T-helper 17 cell (primary cell): ENCODE measurements at regions not wholly inside any gene's neighbourhood (a gene's known extent, or its start where the extent isn't known, plus 50 kb on each side); places are given as distances from the start of the nearest gene placed in this dataset.
"Not testable (repeated sequence)": the region's sequence is repeated elsewhere in the genome, so short reads cannot be mapped to it uniquely, and the experiment has no call there.

Source experiments
- ATAC-seq: fragments of 150-1000 bp; cut with Tn5 transposase; 2 replicates; pipeline ENCODE4 v1.10.0; 2021; ENCODE audit warnings: mild to moderate bottlenecking, moderate library complexity
- DNase-seq, 3 donors: peaks; one replicate each; pipeline versions ENCODE4 v3.0.0 to v3.0.0-alpha.2; 2020 to 2021
- H3K9me3 ChIP-seq: one replicate; pipeline ENCODE4 v1.7.0; 2013; ENCODE audit warnings: low read length, mild to moderate bottlenecking; ENCODE audit not compliant: control insufficient read depth, poor library complexity, severe bottlenecking
- H3K27ac Mint-ChIP-seq: one replicate; pipeline ENCODE4 v1.8.0; 2022; ENCODE audit warnings: mild to moderate bottlenecking, moderate library complexity, mixed read lengths
- H3K27me3 Mint-ChIP-seq: one replicate; pipeline ENCODE4 v1.8.0; 2022; ENCODE audit warnings: mixed read lengths
- H3K36me3 Mint-ChIP-seq: one replicate; pipeline ENCODE4 v1.8.0; 2022; ENCODE audit warnings: low read depth, mixed read lengths
- H3K4me1 Mint-ChIP-seq: one replicate; pipeline ENCODE4 v1.8.0; 2022; ENCODE audit warnings: mild to moderate bottlenecking, mixed read lengths
- H3K4me3 Mint-ChIP-seq: one replicate; pipeline ENCODE4 v1.8.0; 2022; ENCODE audit warnings: mild to moderate bottlenecking, moderate library complexity, mixed read lengths

- Mint-ChIP-seq H3K27ac (no peak overlapping the region), H3K4me1 (no peaks in the 10 kb centered on the region), H3K36me3 (no peaks in the 10 kb centered on the region), H3K27me3 (no peaks in the 10 kb centered on the region), H3K4me3 (no peak overlapping the region)
- DNase-seq = no peak
- ATAC-seq = no peak
- H3K9me3 ChIP-seq = no peaks in the 10 kb centered on the region
These were observed 556.7 kb downstream of the TMEM121 start for GRCh38 chr14:106083082-106083481.

GRCh38 chr14:106087837-106088236, 561.5 kb downstream of the TMEM121 start:
- no peak overlapping the region for H3K4me3 Mint-ChIP-seq

GRCh38 chr14:106088860-106089259, 562.5 kb downstream of the TMEM121 start:
- not testable (repeated sequence) for H3K4me3 Mint-ChIP-seq, ATAC-seq, H3K36me3 Mint-ChIP-seq, H3K27ac Mint-ChIP-seq, H3K9me3 ChIP-seq, DNase-seq, H3K4me1 Mint-ChIP-seq, H3K27me3 Mint-ChIP-seq

More at GRCh38 chr14:106087837-106088236, 561.5 kb downstream of the TMEM121 start:
- H3K4me1 Mint-ChIP-seq = no peaks in the 10 kb centered on the region
- H3K36me3 Mint-ChIP-seq = no peaks in the 10 kb centered on the region
- no peak for DNase-seq
- no peak for ATAC-seq
- no peaks in the 10 kb centered on the region for H3K9me3 ChIP-seq
- no peaks in the 10 kb centered on the region for H3K27me3 Mint-ChIP-seq
- H3K27ac Mint-ChIP-seq = no peak overlapping the region

- H3K36me3 Mint-ChIP-seq = no peaks in the 10 kb centered on the region
- no peak for ATAC-seq
- no peaks in the 10 kb centered on the region for H3K9me3 ChIP-seq
- no peak overlapping the region for H3K4me3 Mint-ChIP-seq
- H3K27ac Mint-ChIP-seq = no peak overlapping the region
- H3K27me3 Mint-ChIP-seq = no peaks in the 10 kb centered on the region
- H3K4me1 Mint-ChIP-seq = no peaks in the 10 kb centered on the region
- DNase-seq = peak in 1 of 3 donors; percentile 33
These were observed 568.3 kb downstream of the TMEM121 start for GRCh38 chr14:106094654-106095189.

- DNase-seq (no peak), ATAC-seq (no peak)
- no peaks in the 10 kb centered on the region for H3K9me3 ChIP-seq
- Mint-ChIP-seq H3K27ac (no peak overlapping the region), H3K4me3 (no peak overlapping the region), H3K4me1 (no peaks in the 10 kb centered on the region), H3K36me3 (no peaks in the 10 kb centered on the region), H3K27me3 (no peaks in the 10 kb centered on the region)
These were observed 581.3 kb downstream of the TMEM121 start for GRCh38 chr14:106107703-106108102.

GRCh38 chr14:106109337-106109736, 583.0 kb downstream of the TMEM121 start:
- ATAC-seq = no peak
- no peaks in the 10 kb centered on the region for H3K9me3 ChIP-seq
- Mint-ChIP-seq H3K27ac (no peak overlapping the region), H3K36me3 (no peaks in the 10 kb centered on the region), H3K4me3 (no peak overlapping the region), H3K27me3 (no peaks in the 10 kb centered on the region), H3K4me1 (no peaks in the 10 kb centered on the region)
- DNase-seq = no peak

- Mint-ChIP-seq H3K27ac (peak overlapping the region; percentile 82), H3K4me3 (no peak overlapping the region), H3K27me3 (peaks cover 17% of the 10 kb centered on the region), H3K36me3 (no peaks in the 10 kb centered on the region), H3K4me1 (peaks cover 9% of the 10 kb centered on the region)
- DNase-seq (no peak), ATAC-seq (no peak)
- H3K9me3 ChIP-seq = no peaks in the 10 kb centered on the region
These were observed 589.0 kb downstream of the TMEM121 start for GRCh38 chr14:106115401-106115800.

- peak overlapping the region; percentile 82 for H3K27ac Mint-ChIP-seq
- not testable (repeated sequence) for H3K4me1 Mint-ChIP-seq, H3K36me3 Mint-ChIP-seq, H3K4me3 Mint-ChIP-seq, H3K9me3 ChIP-seq
- H3K27me3 Mint-ChIP-seq = peaks cover 23% of the 10 kb centered on the region
- ATAC-seq (peak; percentile 81), DNase-seq (peak in 1 of 3 donors; percentile 45)
These were observed 590.1 kb downstream of the TMEM121 start for GRCh38 chr14:106116339-106116930.

GRCh38 chr14:106120101-106120500, 593.7 kb downstream of the TMEM121 start:
- Mint-ChIP-seq H3K4me3 (no peak overlapping the region), H3K36me3 (no peaks in the 10 kb centered on the region), H3K27me3 (peaks cover 27% of the 10 kb centered on the region), H3K27ac (no peak overlapping the region), H3K4me1 (peaks cover 9% of the 10 kb centered on the region)
- no peaks in the 10 kb centered on the region for H3K9me3 ChIP-seq
- ATAC-seq = no peak
- DNase-seq = no peak

GRCh38 chr14:106129274-106129673, 602.9 kb downstream of the TMEM121 start:
- no peak overlapping the region for H3K4me3 Mint-ChIP-seq
- peaks cover 18% of the 10 kb centered on the region for H3K27me3 Mint-ChIP-seq
- no peak overlapping the region for H3K27ac Mint-ChIP-seq
- peaks cover 11% of the 10 kb centered on the region for H3K4me1 Mint-ChIP-seq
- DNase-seq (no peak), ATAC-seq (no peak)
- no peaks in the 10 kb centered on the region for H3K9me3 ChIP-seq
- no peaks in the 10 kb centered on the region for H3K36me3 Mint-ChIP-seq

- H3K27me3 Mint-ChIP-seq = peaks cover 13% of the 10 kb centered on the region
- H3K27ac Mint-ChIP-seq, ATAC-seq, DNase-seq, H3K9me3 ChIP-seq, H3K36me3 Mint-ChIP-seq: not testable (repeated sequence)
- peaks cover 11% of the 10 kb centered on the region for H3K4me1 Mint-ChIP-seq
- peak overlapping the region; percentile 19 for H3K4me3 Mint-ChIP-seq
These were observed 603.7 kb downstream of the TMEM121 start for GRCh38 chr14:106129904-106130661.

GRCh38 chr14:106133126-106133525, 606.7 kb downstream of the TMEM121 start:
- H3K27ac Mint-ChIP-seq, H3K4me1 Mint-ChIP-seq, H3K9me3 ChIP-seq, DNase-seq, H3K27me3 Mint-ChIP-seq, H3K4me3 Mint-ChIP-seq, ATAC-seq, H3K36me3 Mint-ChIP-seq: not testable (repeated sequence)

- ATAC-seq (no peak), DNase-seq (no peak)
- Mint-ChIP-seq H3K36me3 (no peaks in the 10 kb centered on the region), H3K27me3 (no peaks in the 10 kb centered on the region), H3K27ac (no peak overlapping the region), H3K4me3 (no peak overlapping the region), H3K4me1 (peaks cover under 1% of the 10 kb centered on the region)
- H3K9me3 ChIP-seq = no peaks in the 10 kb centered on the region
These were observed 608.5 kb downstream of the TMEM121 start for GRCh38 chr14:106134886-106135285.
